Stomach (tissue), 8 donors: ENCODE measurements at regions not wholly inside any gene's neighbourhood (a gene's known extent, or its start where the extent isn't known, plus 50 kb on each side); places are given as distances from the start of the nearest gene placed in this dataset.

Experiments used
- DNase-seq, 2 donors: peaks; one replicate each; pipeline versions ENCODE4 v3.0.0 to v3.0.0-alpha.2; 2013 to 2019
- H3K27ac ChIP-seq, 5 donors: fragments of 200-600 bp in 4 of 5; sonication (generic) in 4 of 5; one replicate each; pipeline ENCODE4 v1.5.1; 2013 to 2019; ENCODE audit warnings: mild to moderate bottlenecking in 1 of 5, moderate library complexity in 1 of 5
- H3K27me3 ChIP-seq, 3 donors: fragments of 200-600 bp; sonication (generic); one replicate each; pipeline ENCODE4 v1.5.1; 2017 to 2019; ENCODE audit warnings: mixed run types in 1 of 3
- H3K36me3 ChIP-seq, 4 donors: fragments of 200-600 bp; sonication (generic); 1 replicate in 3 of 4; 2 replicates in 1 of 4; pipeline ENCODE4 v1.5.1; 2016 to 2019
- H3K4me1 ChIP-seq, 4 donors: fragments of 200-600 bp; sonication (generic); one replicate each; pipeline ENCODE4 v1.5.1; 2016 to 2019
- H3K4me3 ChIP-seq, 4 donors: fragments of 200-600 bp; sonication (generic) in 3 of 4; one replicate each; pipeline ENCODE4 v1.5.1; 2016 to 2019; ENCODE audit warnings: mild to moderate bottlenecking in 1 of 4
- H3K9me3 ChIP-seq, 4 donors: fragments of 200-600 bp; sonication (generic); one replicate each; pipeline ENCODE4 v1.5.1; 2016 to 2019
- EP300 ChIP-seq: sonication (generic); formaldehyde crosslinking; IDR thresholded peaks from one replicate; pipeline ENCODE4 v1.6.1; 2017; ENCODE audit warnings: antibody characterized with exemption
- POLR2A ChIP-seq, 4 donors: fragments of 450-650 bp; IDR thresholded peaks; one replicate each; pipeline ENCODE4 v1.6.1; 2016; ENCODE audit warnings: antibody characterized with exemption in 4 of 4, control low read depth in 2 of 4, mild to moderate bottlenecking in 1 of 4, moderate library complexity in 1 of 4
- POLR2AphosphoS5 ChIP-seq, 3 donors: sonication (generic); formaldehyde crosslinking; IDR thresholded peaks; one replicate each; pipeline ENCODE4 v1.6.1; 2016; ENCODE audit warnings: antibody characterized with exemption in 3 of 3
- WGBS, 5 donors: extraction: QIAGEN DNeasy Blood & Tissue Kit in 3 of 5; methylation state at CpG; one replicate each; pipeline versions ENCODE4 v1.1.5 to v1.1.7; 2013 to 2018; 5-methylcytosine and 5-hydroxymethylcytosine counted together
- intact Hi-C: fragments of 100-400 bp; cut with DNase I; formaldehyde crosslinking; loops from one replicate; pipeline ENCODE4 v1.15.1; 2023; ENCODE audit warnings: low total_unique reads
- TF ChIP-seq, protein P1 (sequence below), 7 experiments: fragments of 450-650 bp in 4 of 7; fragments of 200-600 bp in 3 of 7; sonication (generic) in 3 of 7; IDR thresholded peaks; one replicate each; pipeline ENCODE4 v1.5.1; 2016 to 2019; ENCODE audit warnings: antibody characterized with exemption in 7 of 7, control low read depth in 2 of 7, mild to moderate bottlenecking in 1 of 7
- donor health status: healthy with polysubstance abuse.
- donor health status: Bipolar disorder and iron deficiency.
- donor health status: healthy.

DNA sequence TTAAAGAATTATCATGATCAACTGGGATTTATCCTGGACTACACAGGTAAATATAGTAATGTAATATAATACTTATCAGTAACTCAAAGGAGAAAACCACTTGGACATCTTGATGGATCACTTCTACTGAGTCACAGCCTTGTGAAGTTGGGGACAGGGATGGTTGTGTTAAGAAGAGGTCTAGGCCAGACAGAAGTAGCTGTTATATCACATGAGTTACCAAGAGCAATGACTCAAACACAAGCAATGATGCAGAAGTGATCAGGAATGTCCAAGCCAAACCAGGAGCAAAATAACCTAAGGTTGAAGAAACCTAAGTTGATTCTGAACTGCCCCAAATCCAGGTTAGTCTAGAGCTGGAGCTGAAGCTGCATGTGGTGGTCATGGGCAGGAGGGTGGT lies 424.5 kb upstream of the DAB1 start:
- intact Hi-C loops, result no loop called here
- H3K9me3 ChIP-seq, result no peaks in the 10 kb centered on the region
- no peaks in the 10 kb centered on the region for H3K27me3 ChIP-seq
- no peak overlapping the region for H3K27ac ChIP-seq
- H3K36me3 ChIP-seq, result no peaks in the 10 kb centered on the region
- no peak for DNase-seq
- TF ChIP-seq POLR2AphosphoS5 (IDR thresholded peaks at IDR 0.05) (no peak), POLR2A (IDR thresholded peaks at IDR 0.05) (no peak), EP300 (no peak)
- TF ChIP-seq, protein P1, sequence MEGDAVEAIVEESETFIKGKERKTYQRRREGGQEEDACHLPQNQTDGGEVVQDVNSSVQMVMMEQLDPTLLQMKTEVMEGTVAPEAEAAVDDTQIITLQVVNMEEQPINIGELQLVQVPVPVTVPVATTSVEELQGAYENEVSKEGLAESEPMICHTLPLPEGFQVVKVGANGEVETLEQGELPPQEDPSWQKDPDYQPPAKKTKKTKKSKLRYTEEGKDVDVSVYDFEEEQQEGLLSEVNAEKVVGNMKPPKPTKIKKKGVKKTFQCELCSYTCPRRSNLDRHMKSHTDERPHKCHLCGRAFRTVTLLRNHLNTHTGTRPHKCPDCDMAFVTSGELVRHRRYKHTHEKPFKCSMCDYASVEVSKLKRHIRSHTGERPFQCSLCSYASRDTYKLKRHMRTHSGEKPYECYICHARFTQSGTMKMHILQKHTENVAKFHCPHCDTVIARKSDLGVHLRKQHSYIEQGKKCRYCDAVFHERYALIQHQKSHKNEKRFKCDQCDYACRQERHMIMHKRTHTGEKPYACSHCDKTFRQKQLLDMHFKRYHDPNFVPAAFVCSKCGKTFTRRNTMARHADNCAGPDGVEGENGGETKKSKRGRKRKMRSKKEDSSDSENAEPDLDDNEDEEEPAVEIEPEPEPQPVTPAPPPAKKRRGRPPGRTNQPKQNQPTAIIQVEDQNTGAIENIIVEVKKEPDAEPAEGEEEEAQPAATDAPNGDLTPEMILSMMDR (IDR thresholded peaks at IDR 0.05), result no peak
- H3K4me3 ChIP-seq, result no peak overlapping the region
- no peaks in the 10 kb centered on the region for H3K4me1 ChIP-seq

DNA sequence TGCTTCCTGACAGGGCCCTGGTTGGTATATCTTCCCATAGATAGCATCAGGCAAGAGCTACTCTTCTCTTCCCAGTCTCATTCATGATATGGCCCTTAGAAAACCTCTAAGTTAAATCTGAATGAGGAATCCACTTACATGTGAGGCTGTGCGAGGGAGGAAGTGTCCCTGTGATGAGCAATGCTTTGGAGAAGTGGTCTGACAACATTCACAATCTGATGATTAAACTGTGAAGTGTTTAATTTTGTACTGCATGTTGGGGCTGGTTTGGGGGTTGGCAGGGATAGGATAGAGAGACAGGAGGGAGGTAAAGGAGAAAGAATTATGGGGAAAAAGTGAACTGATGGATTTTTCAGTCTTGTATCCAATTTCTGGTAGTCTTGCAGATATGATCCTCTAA lies 421.2 kb upstream of the DAB1 start:
- 67 to 89% (median 74%) methylated on average over 1 of the region's 1 CpG for WGBS, 5 donors
- Histone ChIP-seq H3K9me3 (peaks cover 7 to 24% (median 13%) of the 10 kb centered on the region in 4 donors), H3K36me3 (no peaks in the 10 kb centered on the region), H3K27ac (no peak overlapping the region), H3K4me1 (no peaks in the 10 kb centered on the region), H3K27me3 (no peaks in the 10 kb centered on the region), H3K4me3 (no peak overlapping the region)
- no peak for DNase-seq
- TF ChIP-seq, protein P1 (IDR thresholded peaks at IDR 0.05), result no peak
- TF ChIP-seq EP300 (no peak), POLR2A (IDR thresholded peaks at IDR 0.05) (no peak), POLR2AphosphoS5 (IDR thresholded peaks at IDR 0.05) (no peak)
- intact Hi-C loops, result no loop called here

DNA sequence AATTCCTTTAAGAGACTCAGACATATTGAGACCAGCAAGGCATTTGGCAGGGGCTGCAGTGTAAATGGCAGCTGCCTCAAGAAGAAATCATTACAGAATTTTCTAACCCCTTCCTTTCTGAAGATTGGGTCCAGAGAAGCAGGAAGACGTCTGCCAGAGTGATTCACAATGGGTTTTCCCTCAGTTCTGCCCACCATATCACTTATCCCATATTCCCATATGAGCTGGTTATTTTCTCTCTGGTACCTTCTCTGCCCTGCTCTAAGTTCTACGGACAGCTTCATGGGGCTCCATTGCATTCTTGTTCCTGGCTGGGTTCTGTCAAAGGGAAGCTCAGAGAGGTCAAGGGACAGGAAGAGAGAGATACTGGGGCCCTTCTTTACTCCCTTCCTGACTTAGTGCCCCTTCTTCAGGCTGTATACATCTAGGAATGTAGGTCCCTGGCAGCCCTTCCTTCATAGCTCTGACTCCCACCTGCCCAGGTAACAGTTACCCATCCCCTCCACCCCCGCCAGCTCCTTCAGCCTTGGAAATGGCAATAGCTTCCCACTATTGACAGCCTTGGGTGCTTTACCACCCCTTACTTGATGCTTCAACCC lies 420.6 kb upstream of the DAB1 start:
- DNase-seq, result no peak
- Histone ChIP-seq H3K9me3 (peaks cover 7 to 24% (median 13%) of the 10 kb centered on the region in 4 donors), H3K27ac (no peak overlapping the region), H3K4me3 (no peak overlapping the region), H3K27me3 (no peaks in the 10 kb centered on the region), H3K36me3 (no peaks in the 10 kb centered on the region), H3K4me1 (no peaks in the 10 kb centered on the region)
- TF ChIP-seq, protein P1 (IDR thresholded peaks at IDR 0.05), result no peak
- TF ChIP-seq POLR2AphosphoS5 (IDR thresholded peaks at IDR 0.05) (no peak), POLR2A (IDR thresholded peaks at IDR 0.05) (no peak), EP300 (no peak)
- intact Hi-C loops, result no loop called here
- WGBS, 5 donors, result 78 to 85% (median 80%) methylated on average over 3 of the region's 3 CpGs

DNA sequence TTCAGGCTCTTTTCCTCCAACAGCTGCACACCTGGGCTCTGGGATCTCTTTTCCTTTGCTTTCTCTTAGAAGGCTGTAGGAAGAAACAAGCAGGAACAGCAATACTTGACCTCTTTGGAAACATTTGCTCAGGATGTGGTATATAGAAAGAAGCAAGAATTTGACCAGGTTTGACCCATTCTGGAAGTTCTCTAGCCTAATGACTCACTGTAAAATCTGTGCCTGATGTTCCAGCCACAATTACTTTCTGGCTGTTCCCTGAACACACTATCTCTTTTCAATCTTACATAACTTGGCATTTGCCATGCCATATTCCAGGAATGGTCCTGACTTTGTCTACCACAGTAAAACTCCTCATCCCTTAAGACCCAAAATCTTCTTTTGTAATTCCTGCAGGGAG lies 419.9 kb upstream of the DAB1 start:
- Histone ChIP-seq H3K27me3 (no peaks in the 10 kb centered on the region), H3K27ac (no peak overlapping the region), H3K36me3 (no peaks in the 10 kb centered on the region), H3K4me3 (no peak overlapping the region), H3K4me1 (no peaks in the 10 kb centered on the region), H3K9me3 (peaks cover 7 to 24% (median 13%) of the 10 kb centered on the region in 4 donors)
- TF ChIP-seq POLR2A (IDR thresholded peaks at IDR 0.05) (no peak), POLR2AphosphoS5 (IDR thresholded peaks at IDR 0.05) (no peak), EP300 (no peak)
- TF ChIP-seq, protein P1 (IDR thresholded peaks at IDR 0.05), result no peak
- no peak for DNase-seq
- intact Hi-C loops, result no loop called here
